H4 (cell line): ENCODE measurements at regions not wholly inside any gene's neighbourhood (a gene's known extent, or its start where the extent isn't known, plus 50 kb on each side); places are given as distances from the start of the nearest gene placed in this dataset.
"Not testable (repeated sequence)": the region's sequence is repeated elsewhere in the genome, so short reads cannot be mapped to it uniquely, and the experiment has no call there.

ENCODE experiments used
- DNase-seq: peaks from one replicate; pipeline ENCODE4 v3.0.0-alpha.2; 2015; ENCODE audit warnings: low spot score

DNA sequence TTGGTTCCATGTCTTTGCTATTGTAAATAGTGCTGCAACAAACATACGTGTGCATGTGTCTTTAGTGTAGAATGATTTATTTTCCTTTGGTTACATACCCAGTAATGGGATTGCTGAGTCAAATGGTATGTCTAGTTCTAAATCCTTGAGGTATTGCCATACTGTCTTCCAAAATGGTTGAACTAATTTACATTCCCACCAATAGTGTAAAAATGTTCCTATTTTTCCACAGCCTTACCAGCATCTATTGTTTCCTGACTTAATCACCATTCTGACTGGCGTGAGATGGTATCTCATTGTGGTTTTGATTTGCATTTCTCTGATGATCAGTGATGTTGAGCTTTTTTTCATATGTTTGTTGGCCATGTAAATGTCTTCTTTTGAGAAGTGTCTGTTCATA is 226.6 kb downstream of the ETAA1 start:
- not testable (repeated sequence) for DNase-seq

DNA sequence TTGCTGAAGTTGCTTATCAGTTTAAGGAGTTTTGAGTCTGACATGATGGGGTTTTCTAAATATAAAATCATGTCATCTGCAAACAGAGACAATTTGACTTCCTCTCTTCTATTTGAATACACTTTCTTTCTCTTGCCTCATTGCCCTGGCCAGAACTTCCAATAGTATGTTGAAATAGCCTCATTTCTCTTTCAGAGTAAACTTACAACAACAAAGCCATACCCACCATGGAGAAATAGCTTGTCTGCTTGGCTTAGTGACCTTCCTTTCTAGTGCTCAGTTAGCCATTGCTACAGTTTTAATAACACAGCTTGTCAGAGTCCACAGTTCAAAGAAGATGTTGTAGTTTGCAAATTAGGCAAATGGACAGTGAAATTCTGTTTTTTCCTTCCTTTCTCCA is 228.0 kb downstream of the ETAA1 start:
- DNase-seq = no peak

DNA sequence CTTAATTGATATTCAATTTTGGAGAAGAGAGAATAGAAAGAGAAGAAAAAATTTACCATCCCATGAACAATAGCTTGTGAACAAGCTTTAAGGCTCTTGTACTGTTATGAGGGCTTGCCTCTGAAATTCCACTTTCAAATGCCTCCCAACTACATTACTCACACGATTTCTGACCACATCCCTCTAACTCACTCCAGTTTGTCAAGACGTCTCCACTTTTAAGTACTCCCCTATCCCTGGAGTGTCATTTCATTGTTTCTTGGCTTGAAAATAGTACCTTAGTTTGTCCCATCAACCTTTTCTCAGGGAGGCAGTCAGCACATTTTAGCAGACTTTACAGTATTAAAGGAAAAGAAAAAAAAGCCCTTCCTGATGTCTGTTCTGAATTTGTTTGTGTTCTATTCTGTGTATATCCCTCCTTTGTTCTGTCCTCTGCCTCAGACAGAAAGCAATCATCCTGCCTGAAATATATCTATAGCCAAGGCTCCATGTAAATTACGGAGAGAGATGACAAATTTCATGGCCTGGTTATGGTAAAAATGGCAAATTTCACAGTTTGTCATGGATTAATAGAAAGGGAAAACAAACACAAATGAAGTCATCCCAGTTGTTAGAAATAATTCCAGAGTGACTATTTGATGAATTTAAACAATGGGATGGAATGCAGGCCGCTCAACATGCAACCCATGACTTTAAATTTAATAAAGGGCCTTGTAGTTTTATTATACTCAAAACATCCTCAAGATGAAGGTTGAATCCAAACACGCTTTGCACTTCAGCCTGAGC is 228.8 kb downstream of the ETAA1 start:
- no peak for DNase-seq

DNA sequence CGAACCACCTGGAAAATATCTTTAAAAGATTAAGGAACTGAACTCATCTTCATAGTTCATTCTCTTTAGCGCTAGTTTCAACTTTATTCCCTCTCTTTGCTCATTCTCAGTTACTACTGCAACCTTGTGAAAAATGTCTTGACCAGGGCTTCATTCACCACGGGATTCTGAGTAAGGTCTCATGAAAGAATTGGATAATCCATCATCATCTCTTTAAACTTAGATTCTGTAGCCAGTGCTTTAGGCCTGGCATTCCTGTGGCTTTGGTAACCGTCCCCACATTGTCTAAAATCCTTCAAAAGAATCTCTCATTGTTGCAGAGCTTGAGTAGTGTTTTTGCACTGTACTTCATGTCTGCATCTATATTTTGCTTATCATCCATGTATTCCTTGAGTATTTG is 229.5 kb downstream of the ETAA1 start:
- DNase-seq = no peak

DNA sequence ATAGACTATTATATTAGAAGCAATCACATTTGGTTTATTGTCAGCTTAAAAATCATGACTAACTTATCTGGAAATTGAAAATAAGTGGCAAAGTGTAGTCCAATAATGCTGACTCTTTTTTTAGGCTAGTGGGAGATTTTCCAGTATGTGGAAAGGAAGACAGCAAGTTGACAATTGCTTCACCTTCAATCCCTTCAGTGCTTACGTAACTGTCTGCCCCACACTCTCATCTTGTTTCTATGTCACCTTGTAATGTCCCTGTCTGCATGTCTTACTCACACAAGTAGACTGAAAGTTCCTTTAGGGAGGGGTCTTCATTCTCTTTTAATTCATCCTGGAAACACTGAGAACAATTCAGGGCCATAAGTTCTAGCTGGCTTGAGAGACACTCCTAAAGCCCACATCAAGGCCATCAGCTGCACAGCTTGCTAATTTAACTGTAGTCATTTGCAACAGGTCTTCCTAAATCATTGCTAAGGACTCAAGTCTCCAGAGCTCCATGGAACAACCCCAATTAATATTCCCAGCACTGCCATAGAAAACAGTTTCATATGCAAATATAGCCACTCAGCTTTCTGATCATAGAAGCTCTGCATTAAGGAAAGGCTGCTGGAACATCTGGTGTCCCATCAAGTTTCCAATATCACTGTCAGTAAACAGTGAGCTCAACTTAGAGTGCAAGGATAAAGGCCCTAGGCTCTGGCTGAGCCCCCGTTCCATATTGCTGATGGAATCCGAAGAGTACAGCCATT is 230.5 kb downstream of the ETAA1 start:
- DNase-seq = no peak

DNA sequence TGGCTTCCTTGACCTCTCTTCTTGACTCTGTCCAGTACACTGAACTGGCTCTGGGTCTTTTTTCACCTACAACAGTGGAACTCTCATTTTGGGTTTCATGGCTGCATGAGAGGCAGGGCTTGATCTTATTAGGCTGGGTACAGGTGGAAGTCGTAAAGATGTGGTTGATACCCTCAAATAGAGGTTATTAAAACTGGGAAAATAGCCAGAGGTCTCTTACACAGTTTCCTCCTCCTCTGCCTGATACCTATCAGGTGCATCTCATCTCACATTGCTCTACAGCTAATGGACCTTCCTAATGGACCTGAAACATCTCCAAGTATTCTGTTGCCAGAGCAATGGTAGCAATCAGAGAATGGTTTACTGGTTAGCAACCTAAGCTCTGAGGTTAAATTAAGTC is 231.8 kb downstream of the ETAA1 start:
- no peak for DNase-seq

DNA sequence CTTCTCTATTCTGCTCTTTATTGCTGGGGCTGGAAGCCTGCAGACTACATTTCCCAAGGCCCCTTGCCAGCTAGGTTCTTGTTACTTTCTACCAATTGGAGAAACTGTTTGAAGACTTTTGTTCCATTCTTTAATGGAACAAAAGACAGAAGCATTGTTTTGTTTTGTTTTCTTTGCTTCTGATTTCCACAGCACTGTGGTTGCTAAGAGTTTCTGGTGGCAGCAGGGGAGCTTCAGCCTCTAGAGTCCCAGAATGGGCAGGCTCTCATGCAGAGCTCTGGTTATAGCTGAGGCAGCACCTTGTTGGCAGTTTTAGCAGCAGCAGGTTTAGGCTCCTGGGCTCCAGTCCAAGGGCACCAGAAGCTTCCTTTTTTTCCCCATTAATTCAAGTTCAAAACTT is 234.3 kb downstream of the ETAA1 start:
- no peak for DNase-seq

DNA sequence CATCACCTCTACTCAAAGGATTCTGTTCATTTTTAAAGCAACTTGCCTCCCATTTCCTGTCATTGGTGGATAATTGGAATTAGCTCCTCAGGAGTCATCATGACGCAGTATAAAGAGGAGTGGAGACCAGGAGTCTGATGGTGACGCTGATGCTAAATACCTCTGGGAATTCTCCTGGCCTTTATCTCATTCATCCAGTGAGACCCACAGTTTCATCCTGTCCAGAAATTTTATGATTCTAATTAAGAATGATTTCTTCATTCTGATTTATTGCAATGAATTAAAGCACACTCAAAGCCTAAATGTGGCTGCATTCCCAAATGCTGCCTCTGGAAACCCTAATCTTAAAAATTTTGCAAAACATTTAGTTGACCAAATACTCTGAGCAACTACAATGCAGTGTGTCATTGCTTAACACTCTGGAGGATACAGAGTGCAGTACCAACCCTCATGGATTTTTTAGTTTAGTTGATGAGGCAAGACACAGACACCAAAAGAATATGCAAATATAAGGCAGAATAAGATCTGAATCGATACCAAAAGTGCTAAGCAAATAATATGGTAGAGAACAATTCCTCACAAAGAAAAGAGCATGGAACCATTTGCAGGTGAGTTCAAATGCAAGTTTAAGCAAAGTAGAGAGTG is 236.2 kb downstream of the ETAA1 start:
- DNase-seq = no peak

DNA sequence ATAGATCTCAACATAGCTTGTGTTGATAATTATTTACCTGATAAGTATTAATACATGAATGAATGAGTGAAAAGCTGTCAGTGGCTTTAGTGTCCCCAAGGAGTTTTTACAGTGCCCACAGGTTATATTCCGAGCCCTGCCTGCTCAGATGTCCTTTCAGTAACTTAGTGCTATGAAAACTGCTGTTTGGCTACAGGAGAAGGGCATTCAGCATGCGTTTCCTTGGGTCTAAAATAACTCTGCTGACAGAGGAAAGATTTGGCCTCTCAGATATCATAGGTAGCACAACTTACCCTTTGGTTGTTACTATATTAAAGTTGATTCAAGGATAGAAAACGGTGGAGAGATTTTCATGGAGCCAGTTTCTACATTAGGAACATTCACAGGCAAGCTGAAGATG is 241.0 kb downstream of the ETAA1 start:
- DNase-seq = no peak

DNA sequence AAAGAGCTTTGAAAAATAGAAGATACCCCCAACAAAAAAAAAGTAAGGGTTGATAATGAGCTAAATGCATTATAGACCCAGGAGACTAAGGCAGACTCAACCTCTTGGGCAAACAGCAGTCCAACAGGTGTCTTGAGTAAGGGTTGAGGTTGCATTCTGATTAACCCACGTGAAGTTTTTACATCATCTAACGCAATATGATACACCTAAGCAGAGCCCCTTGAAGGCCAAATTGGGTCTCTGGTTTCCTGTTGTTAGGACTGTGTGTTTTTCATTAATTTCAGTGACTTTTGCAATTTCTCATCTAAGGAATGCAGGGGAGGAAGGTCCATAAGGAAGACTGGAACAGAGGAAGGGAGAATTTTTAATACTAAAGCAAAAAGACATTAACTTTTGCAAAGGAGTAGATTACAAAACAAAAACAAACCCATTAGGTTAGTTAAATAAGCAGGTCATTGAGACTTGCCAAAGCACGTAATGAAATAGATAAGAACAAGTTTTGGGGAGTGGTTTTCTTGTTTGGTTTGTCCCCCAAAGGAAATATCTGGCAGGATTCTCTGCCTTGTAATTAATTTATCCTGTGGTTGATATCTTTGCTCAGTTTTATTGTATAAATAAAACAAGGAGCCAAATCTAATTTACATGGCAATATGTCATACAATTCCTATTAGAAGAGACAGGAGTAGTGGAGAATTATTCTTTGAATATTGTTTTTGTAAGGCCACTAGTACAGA is 244.3 kb downstream of the ETAA1 start:
- DNase-seq = no peak

DNA sequence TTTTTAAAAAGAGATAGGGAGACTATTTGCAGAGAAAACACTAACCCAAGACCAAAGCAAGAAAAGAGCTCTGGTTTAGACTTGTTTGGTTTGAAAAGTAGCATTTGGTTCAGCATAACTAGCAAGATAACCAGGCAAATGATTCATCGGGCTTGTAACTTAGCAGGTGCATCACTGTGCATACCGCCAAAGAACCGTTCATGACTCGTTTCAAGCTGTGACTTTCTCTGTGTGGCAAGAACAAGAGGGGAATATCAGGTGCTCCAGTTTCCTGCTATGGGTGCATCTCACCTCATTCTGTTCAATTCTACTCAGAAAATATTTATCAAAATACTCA is 244.9 kb downstream of the ETAA1 start:
- no peak for DNase-seq

DNA sequence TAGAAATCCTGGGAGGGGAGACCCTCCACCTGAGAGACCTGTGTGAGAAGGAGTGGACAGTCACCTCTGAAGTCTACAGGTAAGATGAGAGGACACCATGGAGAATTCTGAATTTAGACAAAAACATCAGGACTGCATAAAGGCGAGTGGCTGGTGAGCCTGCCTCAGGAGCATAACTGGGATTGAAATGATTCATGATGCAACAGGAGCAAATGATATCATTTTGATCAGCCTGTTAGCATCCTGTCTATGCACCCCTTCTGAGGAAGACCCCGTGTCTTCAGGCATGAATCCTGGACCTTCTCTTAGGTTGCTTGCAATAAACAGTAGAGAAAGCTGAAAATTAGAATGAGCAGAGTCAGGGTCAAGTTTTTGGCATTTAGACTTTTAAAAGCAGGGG is 245.8 kb downstream of the ETAA1 start:
- DNase-seq = no peak

DNA sequence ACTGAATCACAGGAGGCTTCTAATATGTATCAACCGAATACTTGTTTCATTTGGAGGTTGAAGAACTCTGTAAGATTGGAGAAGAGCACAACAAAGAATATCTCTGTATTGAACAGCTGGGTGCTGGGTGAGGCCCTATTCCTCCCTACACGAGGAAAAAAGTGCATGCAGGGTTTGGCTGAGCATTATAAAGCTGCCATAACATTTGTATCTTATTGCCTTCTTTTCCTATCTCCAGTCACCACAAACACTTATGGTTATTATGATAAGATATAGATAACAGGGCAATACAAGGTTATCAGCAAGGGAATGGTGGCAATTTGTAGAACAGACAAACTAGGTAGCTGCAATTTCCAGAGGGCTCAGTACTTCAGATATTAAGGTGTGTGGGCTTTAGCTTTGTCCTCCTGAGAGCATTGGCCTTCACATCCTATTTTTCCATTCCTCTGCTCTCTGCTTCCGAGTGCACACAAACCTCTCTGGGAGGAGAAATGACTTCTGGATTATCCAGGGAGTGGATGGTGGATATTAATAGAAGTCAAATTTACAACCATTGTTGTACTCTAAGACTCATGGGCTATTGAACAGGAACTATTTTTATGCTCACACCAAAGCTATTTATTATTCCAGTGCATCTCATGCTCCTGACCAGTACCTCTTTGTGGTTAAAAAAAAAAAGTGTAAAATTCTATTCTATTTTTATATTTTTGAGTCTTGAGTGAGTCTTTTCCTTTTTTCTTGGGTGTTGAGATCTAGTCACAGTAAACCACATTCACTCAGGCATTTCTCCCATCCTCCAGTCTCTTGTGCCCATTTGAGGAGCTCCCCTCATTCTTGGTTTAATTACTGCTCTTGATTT is 248.4 kb downstream of the ETAA1 start:
- DNase-seq = no peak

DNA sequence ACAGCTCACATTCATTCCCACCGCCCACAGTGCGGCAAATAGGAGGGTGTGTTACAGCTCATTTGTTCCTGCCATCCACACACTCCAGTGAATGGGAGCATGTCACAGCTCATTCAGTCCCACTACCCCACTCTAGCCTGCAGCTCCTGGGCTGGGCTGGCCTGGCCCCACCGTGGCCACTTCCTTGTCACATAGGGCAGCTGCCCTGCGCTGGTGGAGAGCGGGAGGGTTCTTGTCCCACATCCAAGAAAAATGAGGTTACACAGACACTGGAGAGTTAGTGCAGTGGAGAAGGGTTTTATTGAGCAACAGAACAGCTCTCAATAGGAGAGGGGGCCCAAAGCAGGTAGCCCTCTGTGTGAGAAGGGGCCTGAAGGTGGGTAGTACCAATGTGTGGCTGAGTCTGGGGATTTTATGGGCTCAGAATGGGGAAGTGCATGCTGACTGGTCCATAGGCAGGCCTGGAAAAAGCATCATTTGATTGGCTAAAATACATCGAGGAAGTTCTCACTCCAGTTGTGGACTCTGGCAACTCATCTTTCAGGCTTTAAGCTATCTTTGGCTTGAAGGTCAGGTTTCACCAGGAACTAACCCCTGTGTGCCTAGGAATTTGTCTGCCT is 249.7 kb downstream of the ETAA1 start:
- DNase-seq = no peak

DNA sequence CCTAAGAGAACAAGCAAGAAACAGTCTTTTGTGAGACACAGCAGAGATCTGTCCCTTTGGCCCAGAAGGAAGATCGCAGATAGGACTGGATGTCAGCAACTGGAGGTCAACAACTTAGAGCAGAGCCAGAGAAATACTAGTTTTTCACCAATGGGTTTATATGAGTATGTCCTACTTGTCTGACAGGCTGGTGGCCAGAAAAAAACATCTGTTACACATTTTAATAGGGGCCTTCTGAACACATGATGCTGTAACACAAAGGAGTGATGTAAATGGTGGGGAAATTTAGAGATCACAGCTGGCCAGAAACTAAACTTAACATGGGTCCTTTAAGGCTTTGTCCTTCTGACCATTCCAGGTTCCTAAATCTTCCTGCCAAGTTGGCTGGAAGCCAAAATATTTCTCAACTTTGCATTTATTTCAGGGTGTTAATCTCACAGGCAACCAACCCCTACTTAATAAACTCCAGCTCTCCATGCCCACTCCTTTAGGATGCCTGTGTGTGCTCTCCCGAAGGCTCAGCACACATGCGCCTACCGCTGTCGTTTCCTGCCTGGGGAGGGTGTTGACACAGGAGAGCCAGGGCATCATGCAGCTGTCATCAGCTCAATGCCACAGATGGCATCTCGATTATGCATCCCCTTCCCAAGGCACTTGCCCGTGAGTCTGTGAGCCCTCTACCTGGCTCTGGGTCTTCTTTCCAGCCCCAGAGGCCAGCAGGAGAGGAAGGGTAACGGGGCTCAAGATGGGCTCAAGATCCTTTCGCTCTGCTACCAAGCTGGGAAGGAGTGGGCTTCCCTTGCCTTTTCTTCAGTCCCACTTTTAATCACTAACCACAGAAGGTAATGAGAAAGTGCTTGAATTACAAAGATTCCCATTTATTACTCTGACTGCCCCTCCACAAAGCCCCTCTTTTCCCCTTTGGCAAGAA is 252.5 kb downstream of the ETAA1 start:
- no peak for DNase-seq

DNA sequence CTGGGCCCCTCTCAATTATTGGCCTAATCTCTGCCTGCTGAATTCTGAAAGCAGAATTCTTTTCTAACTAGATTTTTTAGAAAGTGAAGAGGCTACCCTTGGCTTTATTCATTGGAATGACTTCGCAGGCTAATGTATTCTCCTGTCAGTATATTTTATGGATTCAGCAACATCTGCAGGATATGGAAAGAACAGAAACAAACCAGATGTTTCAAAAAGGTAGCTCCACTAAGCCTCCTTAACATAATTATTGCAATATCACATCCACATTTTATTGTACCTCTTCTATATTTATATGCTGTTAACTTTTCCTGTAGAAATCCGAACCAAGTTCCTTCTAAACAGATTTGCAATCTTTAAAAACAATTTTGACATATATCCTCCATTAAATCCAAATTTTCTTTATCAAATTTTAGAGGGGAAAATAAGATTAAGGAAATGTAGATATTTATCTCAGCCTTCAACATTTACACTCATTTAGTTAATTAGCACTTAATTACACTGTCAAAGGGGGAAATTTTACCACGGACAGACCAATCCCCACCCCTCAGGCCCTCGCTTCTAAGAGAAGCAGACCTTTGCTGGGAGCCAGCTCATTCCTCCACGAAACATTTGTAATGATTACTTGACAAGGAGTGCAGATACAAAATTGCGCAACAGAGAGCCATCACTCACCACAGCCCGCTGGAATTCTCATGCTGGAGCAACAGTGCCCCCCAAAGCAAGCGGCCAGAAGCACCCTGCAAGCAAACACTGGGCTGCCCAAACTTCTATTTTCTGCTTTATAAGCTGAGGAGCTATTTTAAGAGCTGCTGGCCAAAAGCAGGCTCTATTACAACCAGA is 253.4 kb downstream of the ETAA1 start:
- peak; percentile 61 for DNase-seq

DNA sequence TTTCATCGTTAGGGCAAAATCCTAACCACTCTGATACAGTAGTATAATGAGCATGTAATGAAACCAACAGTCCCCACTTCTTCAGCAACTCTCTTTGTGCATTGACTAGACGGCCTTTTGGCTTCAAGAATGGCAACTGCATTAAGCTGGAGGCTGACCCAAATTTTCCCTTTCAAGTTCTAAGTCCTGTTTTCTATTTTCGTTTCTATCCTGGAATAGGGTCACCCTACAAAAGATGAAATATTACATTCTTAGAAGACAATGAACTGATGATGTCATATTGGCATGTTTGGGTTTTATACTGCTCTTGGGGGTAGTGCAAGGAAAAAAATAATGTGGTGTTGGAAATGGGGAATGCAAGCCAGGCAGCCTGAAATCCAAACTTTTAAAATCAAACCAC is 254.4 kb downstream of the ETAA1 start:
- DNase-seq = no peak

DNA sequence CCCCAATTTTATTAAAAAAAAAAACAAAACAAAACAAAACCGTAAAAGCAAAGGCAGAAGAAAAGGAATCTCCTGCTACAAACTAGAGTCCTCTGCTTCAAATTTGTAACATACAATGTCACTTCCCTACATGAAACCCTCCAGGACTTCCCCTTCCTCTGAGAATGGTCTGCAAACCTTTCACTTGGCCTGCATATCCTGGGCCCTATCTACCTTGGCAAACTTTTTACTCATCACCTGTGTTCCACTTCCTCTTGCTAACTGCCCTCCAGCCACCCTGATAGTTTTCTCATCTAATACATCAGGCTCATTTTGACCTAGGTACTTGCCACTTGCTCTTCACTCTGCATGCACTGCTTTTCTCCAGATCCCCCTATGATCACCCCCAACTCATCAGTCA is 255.5 kb downstream of the ETAA1 start:
- DNase-seq = no peak

DNA sequence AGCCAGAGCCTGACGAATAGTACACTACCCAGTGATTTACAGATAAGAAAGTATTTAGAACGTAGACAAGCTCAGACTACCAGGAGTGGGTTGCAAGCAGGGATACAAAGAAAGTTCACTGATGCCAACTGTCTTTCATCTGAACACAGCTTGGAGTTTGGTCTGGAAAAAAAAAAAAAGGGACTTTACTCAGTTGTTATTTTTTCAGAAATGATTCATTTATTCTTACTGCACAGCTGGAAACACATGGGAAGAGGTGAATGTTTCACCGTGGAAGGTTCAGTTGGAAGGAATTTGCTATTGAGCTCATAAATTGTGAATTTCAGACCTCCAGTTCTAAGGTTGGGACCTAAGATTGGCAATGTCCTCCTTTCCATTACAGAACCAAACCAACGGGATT is 259.7 kb downstream of the ETAA1 start:
- DNase-seq = no peak
